Liver (tissue), 8 donors: ENCODE measurements at regions not wholly inside any gene's neighbourhood (a gene's known extent, or its start where the extent isn't known, plus 50 kb on each side); places are given as distances from the start of the nearest gene placed in this dataset.

Experiments
- DNase-seq: peaks from one replicate; pipeline ENCODE4 v3.0.0-alpha.2; 2017; ENCODE audit warnings: low spot score
- H3K27ac ChIP-seq, 2 donors: one replicate each; pipeline ENCODE4 v1.7.0; 2013; ENCODE audit warnings: inconsistent platforms in 2 of 2, low read length in 2 of 2, control low read depth in 1 of 2, low read depth in 1 of 2, mild to moderate bottlenecking in 1 of 2
- H3K27me3 ChIP-seq, 4 donors: one replicate each; pipeline versions ENCODE4 v1.6.1 to v1.7.0; 2013; ENCODE audit warnings: low read length in 3 of 4, inconsistent platforms in 1 of 4, mild to moderate bottlenecking in 1 of 4, moderate library complexity in 1 of 4; ENCODE audit not compliant: control insufficient read depth in 4 of 4, insufficient read depth in 4 of 4
- H3K36me3 ChIP-seq, 4 donors: one replicate each; pipeline versions ENCODE4 v1.6.1 to v1.7.0; 2013; ENCODE audit warnings: low read length in 3 of 4, mild to moderate bottlenecking in 3 of 4, low read depth in 1 of 4, moderate library complexity in 1 of 4; ENCODE audit not compliant: control insufficient read depth in 4 of 4, insufficient read depth in 3 of 4
- H3K4me1 ChIP-seq, 4 donors: one replicate each; pipeline versions ENCODE4 v1.6.1 to v1.7.0; 2013; ENCODE audit warnings: low read length in 3 of 4, mild to moderate bottlenecking in 3 of 4, moderate library complexity in 1 of 4; ENCODE audit not compliant: control insufficient read depth in 4 of 4, insufficient read depth in 4 of 4
- H3K4me3 ChIP-seq, 3 donors: one replicate each; pipeline versions ENCODE4 v1.6.1 to v1.7.0; 2013; ENCODE audit warnings: low read length in 3 of 3, control low read depth in 1 of 3, low read depth in 1 of 3, mild to moderate bottlenecking in 1 of 3
- H3K9ac ChIP-seq, 2 donors: one replicate each; pipeline ENCODE4 v1.7.0; 2013; ENCODE audit warnings: low read length in 2 of 2, mild to moderate bottlenecking in 2 of 2, moderate library complexity in 2 of 2, control low read depth in 1 of 2, low read depth in 1 of 2
- H3K9me3 ChIP-seq, 4 donors: one replicate each; pipeline versions ENCODE4 v1.6.1 to v1.7.0; 2013; ENCODE audit warnings: low read length in 3 of 4; ENCODE audit not compliant: control insufficient read depth in 4 of 4
- EGR1 ChIP-seq, 2 donors: IDR thresholded peaks; 2 replicates each; pipeline ENCODE4 v1.6.1; 2016 to 2018; ENCODE audit warnings: antibody characterized with exemption in 2 of 2, low read depth in 2 of 2
- FOXA1 ChIP-seq: IDR thresholded peaks from 2 replicates; pipeline ENCODE4 v1.6.1; 2016; ENCODE audit warnings: antibody characterized with exemption
- FOXA2 ChIP-seq: IDR thresholded peaks from 2 replicates; pipeline ENCODE4 v1.6.1; 2016; ENCODE audit warnings: antibody characterized with exemption
- GABPA ChIP-seq, 2 donors: IDR thresholded peaks in 1 of 2; conservative IDR thresholded peaks in 1 of 2; 2 replicates each; pipeline ENCODE4 v1.6.1; 2016; ENCODE audit warnings: antibody characterized with exemption in 2 of 2, mild to moderate bottlenecking in 1 of 2, moderate library complexity in 1 of 2
- HNF4A ChIP-seq, 2 donors: conservative IDR thresholded peaks; 2 replicates each; pipeline ENCODE4 v1.6.1; 2016; ENCODE audit warnings: antibody characterized with exemption in 2 of 2, mild to moderate bottlenecking in 2 of 2
- HNF4G ChIP-seq: IDR thresholded peaks from 2 replicates; pipeline ENCODE4 v1.6.1; 2016; ENCODE audit warnings: antibody characterized with exemption
- JUND ChIP-seq, 2 donors: IDR thresholded peaks; 2 replicates each; pipeline ENCODE4 v1.6.1; 2016; ENCODE audit warnings: antibody characterized with exemption in 2 of 2
- NR2F2 ChIP-seq: IDR thresholded peaks from 2 replicates; pipeline ENCODE4 v1.6.1; 2016; ENCODE audit warnings: antibody characterized with exemption
- RAD21 ChIP-seq, 2 donors: IDR thresholded peaks; 2 replicates each; pipeline ENCODE4 v1.6.1; 2016; ENCODE audit warnings: antibody characterized with exemption in 2 of 2, mild to moderate bottlenecking in 2 of 2
- RXRA ChIP-seq, 2 donors: IDR thresholded peaks; 2 replicates each; pipeline ENCODE4 v1.6.1; 2017 to 2018; ENCODE audit warnings: antibody characterized with exemption in 2 of 2, mild to moderate bottlenecking in 1 of 2
- SP1 ChIP-seq: IDR thresholded peaks from 2 replicates; pipeline ENCODE4 v1.6.1; 2018; ENCODE audit warnings: antibody characterized with exemption, mild to moderate bottlenecking
- TAF1 ChIP-seq: conservative IDR thresholded peaks from 2 replicates; pipeline ENCODE4 v1.6.1; 2016; ENCODE audit warnings: antibody characterized with exemption, mild to moderate bottlenecking
- YY1 ChIP-seq: IDR thresholded peaks from 2 replicates; pipeline ENCODE4 v1.6.1; 2016; ENCODE audit warnings: antibody characterized with exemption, mild to moderate bottlenecking
- WGBS: extraction: QIAGEN DNeasy Blood & Tissue Kit; methylation state at CpG from one replicate; pipeline ENCODE4 v1.1.7; 2013; 5-methylcytosine and 5-hydroxymethylcytosine counted together
- TF ChIP-seq, protein P1 (sequence below): IDR thresholded peaks from 2 replicates; pipeline ENCODE4 v1.6.1; 2016; ENCODE audit warnings: antibody characterized with exemption
- TF ChIP-seq, protein P2 (sequence below): IDR thresholded peaks from 2 replicates; pipeline ENCODE4 v1.6.1; 2016; ENCODE audit warnings: antibody characterized with exemption
- TF ChIP-seq, protein P3 (sequence below): IDR thresholded peaks from 2 replicates; pipeline ENCODE4 v1.6.1; 2016; ENCODE audit warnings: antibody characterized with exemption
- TF ChIP-seq, protein P4 (sequence below): fragments of 150-350 bp; IDR thresholded peaks from 2 replicates; pipeline ENCODE4 v1.5.1; 2017; ENCODE audit warnings: improper control_type of control experiment, low read depth, low read length; ENCODE audit not compliant: missing input control
- TF ChIP-seq, protein P5 (sequence below): IDR thresholded peaks from 2 replicates; pipeline ENCODE4 v1.6.1; 2016; ENCODE audit warnings: antibody characterized with exemption, mild to moderate bottlenecking
- donor health status: healthy.
- donor health status: healthy.
- donor health status: healthy.
- donor health status: healthy.
- donor health status: healthy.

DNA sequence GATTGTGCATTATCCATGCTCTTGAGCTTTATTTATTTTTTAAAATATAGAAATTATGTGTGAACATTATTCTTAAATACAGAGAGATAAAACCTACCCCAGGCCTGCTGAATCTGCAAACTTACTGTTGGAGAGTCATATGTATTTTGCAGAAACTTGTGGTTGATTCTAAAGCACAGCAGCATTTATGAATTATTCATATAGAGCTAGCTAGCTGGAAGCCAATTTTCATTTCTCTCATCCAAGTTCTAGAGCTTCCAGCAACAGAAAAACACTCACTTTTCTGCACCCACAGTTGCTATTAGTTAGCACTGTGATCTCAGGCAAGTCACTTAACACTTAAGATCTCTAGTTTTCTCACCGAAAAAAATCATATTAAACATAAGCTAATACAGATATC lies 479.5 kb upstream of the FAM47C start:
- Histone ChIP-seq H3K4me3 (no peak overlapping the region), H3K4me1 (no peaks in the 10 kb centered on the region), H3K27me3 (no peaks in the 10 kb centered on the region), H3K9ac (no peak overlapping the region), H3K9me3 (no peaks in the 10 kb centered on the region), H3K36me3 (no peaks in the 10 kb centered on the region), H3K27ac (no peak overlapping the region)
- no peak for DNase-seq
- TF ChIP-seq HNF4A (conservative IDR thresholded peaks at IDR 0.05): no peak
- no peak for TF ChIP-seq NR2F2
- TF ChIP-seq, protein P1, sequence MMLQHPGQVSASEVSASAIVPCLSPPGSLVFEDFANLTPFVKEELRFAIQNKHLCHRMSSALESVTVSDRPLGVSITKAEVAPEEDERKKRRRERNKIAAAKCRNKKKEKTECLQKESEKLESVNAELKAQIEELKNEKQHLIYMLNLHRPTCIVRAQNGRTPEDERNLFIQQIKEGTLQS: no peak
- no peak for TF ChIP-seq YY1
- TF ChIP-seq, protein P2, sequence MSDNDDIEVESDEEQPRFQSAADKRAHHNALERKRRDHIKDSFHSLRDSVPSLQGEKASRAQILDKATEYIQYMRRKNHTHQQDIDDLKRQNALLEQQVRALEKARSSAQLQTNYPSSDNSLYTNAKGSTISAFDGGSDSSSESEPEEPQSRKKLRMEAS: no peak
- no peak for TF ChIP-seq RXRA (IDR thresholded peaks at IDR 0.05)
- WGBS: 63% methylated on average over 1 of the region's 1 CpG

DNA sequence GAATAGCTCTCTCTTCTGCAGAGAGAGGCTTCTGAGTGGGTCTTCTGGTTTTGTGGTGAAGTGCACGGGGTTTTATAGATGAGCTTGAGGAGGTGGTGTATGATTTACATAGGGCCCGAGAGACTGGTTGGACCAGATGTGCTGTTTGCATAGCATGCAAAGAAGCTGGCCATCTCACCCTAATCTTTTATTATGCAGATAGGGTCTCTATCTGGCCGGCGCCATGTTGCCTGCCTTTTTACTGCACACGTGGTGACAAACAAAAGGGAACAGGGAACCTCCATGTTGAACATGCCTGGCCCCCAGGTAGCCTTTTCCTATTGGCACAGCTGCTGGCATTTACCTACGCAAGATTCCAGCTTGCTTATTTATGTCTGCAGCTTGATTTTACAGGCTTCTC lies 473.3 kb upstream of the FAM47C start:
- TF ChIP-seq FOXA1 (no peak), RXRA (IDR thresholded peaks at IDR 0.05) (no peak), EGR1 (IDR thresholded peaks at IDR 0.05; ENCODE audit: low read depth in 2 of 2) (no peak), NR2F2 (no peak), HNF4A (conservative IDR thresholded peaks at IDR 0.05) (no peak), RAD21 (IDR thresholded peaks at IDR 0.05) (no peak)
- Histone ChIP-seq H3K4me3 (no peak overlapping the region), H3K27me3 (no peaks in the 10 kb centered on the region), H3K36me3 (no peaks in the 10 kb centered on the region), H3K4me1 (no peaks in the 10 kb centered on the region), H3K9me3 (no peaks in the 10 kb centered on the region), H3K9ac (no peak overlapping the region), H3K27ac (no peak overlapping the region)
- 71% methylated on average over 6 of the region's 6 CpGs for WGBS
- DNase-seq: no peak

DNA sequence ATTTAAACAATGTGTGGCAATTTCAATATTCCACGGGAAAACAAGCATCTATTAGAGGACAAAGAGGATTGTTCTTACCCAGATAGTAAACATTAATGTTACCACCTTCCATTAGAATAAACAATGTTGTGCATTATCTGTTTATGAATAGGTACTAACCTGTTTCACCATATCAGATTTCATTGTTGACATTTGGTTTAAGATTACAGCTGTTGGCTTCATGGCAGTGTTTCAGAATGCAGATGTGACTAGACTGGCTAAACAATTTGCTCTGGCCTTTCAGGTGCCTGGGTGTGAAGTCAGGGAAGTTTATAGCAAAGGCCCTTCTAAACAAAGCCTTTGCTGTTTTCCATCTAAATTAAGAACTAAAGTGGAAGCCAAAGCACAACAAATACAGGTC lies 464.7 kb upstream of the FAM47C start:
- Histone ChIP-seq H3K4me1 (no peaks in the 10 kb centered on the region), H3K27ac (no peak overlapping the region), H3K27me3 (no peaks in the 10 kb centered on the region), H3K4me3 (no peak overlapping the region), H3K9ac (no peak overlapping the region), H3K9me3 (no peaks in the 10 kb centered on the region), H3K36me3 (no peaks in the 10 kb centered on the region)
- whole genome bisulfite sequencing: 28% methylated on average over 1 of the region's 1 CpG
- TF ChIP-seq, protein P3, sequence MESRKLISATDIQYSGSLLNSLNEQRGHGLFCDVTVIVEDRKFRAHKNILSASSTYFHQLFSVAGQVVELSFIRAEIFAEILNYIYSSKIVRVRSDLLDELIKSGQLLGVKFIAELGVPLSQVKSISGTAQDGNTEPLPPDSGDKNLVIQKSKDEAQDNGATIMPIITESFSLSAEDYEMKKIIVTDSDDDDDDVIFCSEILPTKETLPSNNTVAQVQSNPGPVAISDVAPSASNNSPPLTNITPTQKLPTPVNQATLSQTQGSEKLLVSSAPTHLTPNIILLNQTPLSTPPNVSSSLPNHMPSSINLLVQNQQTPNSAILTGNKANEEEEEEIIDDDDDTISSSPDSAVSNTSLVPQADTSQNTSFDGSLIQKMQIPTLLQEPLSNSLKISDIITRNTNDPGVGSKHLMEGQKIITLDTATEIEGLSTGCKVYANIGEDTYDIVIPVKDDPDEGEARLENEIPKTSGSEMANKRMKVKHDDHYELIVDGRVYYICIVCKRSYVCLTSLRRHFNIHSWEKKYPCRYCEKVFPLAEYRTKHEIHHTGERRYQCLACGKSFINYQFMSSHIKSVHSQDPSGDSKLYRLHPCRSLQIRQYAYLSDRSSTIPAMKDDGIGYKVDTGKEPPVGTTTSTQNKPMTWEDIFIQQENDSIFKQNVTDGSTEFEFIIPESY: no peak
- no peak for TF ChIP-seq RXRA (IDR thresholded peaks at IDR 0.05)
- no peak for TF ChIP-seq HNF4G
- no peak for TF ChIP-seq FOXA1
- TF ChIP-seq, protein P1: no peak
- TF ChIP-seq, protein P4, sequence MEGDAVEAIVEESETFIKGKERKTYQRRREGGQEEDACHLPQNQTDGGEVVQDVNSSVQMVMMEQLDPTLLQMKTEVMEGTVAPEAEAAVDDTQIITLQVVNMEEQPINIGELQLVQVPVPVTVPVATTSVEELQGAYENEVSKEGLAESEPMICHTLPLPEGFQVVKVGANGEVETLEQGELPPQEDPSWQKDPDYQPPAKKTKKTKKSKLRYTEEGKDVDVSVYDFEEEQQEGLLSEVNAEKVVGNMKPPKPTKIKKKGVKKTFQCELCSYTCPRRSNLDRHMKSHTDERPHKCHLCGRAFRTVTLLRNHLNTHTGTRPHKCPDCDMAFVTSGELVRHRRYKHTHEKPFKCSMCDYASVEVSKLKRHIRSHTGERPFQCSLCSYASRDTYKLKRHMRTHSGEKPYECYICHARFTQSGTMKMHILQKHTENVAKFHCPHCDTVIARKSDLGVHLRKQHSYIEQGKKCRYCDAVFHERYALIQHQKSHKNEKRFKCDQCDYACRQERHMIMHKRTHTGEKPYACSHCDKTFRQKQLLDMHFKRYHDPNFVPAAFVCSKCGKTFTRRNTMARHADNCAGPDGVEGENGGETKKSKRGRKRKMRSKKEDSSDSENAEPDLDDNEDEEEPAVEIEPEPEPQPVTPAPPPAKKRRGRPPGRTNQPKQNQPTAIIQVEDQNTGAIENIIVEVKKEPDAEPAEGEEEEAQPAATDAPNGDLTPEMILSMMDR: no peak
- no peak for TF ChIP-seq JUND (IDR thresholded peaks at IDR 0.05)
- TF ChIP-seq GABPA (IDR thresholded peaks at IDR 0.05 in 1 of 2, conservative IDR thresholded peaks at IDR 0.05 in 1 of 2): no peak
- no peak for TF ChIP-seq RAD21 (IDR thresholded peaks at IDR 0.05)
- TF ChIP-seq NR2F2: no peak
- TF ChIP-seq HNF4A (conservative IDR thresholded peaks at IDR 0.05): no peak
- no peak for TF ChIP-seq SP1
- TF ChIP-seq YY1: no peak
- TF ChIP-seq, protein P2: no peak
- TF ChIP-seq TAF1: no peak
- TF ChIP-seq FOXA2: no peak
- TF ChIP-seq, protein P5, sequence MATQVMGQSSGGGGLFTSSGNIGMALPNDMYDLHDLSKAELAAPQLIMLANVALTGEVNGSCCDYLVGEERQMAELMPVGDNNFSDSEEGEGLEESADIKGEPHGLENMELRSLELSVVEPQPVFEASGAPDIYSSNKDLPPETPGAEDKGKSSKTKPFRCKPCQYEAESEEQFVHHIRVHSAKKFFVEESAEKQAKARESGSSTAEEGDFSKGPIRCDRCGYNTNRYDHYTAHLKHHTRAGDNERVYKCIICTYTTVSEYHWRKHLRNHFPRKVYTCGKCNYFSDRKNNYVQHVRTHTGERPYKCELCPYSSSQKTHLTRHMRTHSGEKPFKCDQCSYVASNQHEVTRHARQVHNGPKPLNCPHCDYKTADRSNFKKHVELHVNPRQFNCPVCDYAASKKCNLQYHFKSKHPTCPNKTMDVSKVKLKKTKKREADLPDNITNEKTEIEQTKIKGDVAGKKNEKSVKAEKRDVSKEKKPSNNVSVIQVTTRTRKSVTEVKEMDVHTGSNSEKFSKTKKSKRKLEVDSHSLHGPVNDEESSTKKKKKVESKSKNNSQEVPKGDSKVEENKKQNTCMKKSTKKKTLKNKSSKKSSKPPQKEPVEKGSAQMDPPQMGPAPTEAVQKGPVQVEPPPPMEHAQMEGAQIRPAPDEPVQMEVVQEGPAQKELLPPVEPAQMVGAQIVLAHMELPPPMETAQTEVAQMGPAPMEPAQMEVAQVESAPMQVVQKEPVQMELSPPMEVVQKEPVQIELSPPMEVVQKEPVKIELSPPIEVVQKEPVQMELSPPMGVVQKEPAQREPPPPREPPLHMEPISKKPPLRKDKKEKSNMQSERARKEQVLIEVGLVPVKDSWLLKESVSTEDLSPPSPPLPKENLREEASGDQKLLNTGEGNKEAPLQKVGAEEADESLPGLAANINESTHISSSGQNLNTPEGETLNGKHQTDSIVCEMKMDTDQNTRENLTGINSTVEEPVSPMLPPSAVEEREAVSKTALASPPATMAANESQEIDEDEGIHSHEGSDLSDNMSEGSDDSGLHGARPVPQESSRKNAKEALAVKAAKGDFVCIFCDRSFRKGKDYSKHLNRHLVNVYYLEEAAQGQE: no peak
- DNase-seq: no peak
